ENCODE measurements at regions not wholly inside any gene's neighbourhood (a gene's known extent, or its start where the extent isn't known, plus 50 kb on each side); places are given as distances from the start of the nearest gene placed in this dataset.

DNA sequence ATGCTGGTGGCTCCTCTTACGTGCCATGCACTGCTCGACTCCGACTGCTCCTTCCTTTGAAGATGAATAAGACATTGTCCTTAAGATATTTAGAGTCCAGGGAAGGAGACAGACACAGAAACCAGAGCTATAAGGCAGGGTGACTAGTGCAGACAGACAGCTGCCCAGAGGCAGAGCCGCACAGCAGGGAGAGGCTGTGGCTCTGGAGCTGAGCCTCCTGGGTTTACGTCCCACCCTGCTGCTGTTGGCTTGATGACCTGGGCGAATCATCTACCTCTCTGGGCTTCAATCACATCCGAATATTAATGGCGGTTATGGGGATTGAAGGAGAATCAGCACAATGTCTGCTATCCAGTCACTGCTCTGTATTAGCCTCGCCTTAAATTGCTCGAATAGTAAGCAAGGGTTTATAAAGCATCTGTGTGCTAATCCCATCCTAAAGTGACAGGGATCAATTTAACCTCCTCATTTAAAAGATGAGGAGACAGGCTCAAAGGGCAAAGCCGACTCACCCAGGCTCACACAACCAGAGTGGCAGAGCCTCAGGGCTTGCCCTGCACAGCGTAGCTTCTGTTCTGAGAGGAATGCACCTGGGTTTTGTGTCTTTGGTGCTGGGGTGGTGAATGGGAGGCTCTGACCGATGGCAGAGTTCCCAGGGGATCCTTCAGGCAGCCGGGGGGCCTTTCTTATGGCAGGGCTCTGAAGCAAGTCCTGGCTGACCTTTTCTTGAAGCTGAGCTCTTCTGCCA lies 284.1 kb downstream of the MYCN start:
- H3K36me3 Mint-ChIP-seq (ENCODE audit: unreplicated experiment), result no peaks in the 10 kb centered on the region
- H3K4me1 Mint-ChIP-seq (ENCODE audit: unreplicated experiment), result no peaks in the 10 kb centered on the region
- H3K4me3 Mint-ChIP-seq (ENCODE audit: unreplicated experiment), result no peak overlapping the region
- no peak for DNase-seq (ENCODE audit: extremely low spot score, unreplicated experiment)
- TF ChIP-seq, protein P1, sequence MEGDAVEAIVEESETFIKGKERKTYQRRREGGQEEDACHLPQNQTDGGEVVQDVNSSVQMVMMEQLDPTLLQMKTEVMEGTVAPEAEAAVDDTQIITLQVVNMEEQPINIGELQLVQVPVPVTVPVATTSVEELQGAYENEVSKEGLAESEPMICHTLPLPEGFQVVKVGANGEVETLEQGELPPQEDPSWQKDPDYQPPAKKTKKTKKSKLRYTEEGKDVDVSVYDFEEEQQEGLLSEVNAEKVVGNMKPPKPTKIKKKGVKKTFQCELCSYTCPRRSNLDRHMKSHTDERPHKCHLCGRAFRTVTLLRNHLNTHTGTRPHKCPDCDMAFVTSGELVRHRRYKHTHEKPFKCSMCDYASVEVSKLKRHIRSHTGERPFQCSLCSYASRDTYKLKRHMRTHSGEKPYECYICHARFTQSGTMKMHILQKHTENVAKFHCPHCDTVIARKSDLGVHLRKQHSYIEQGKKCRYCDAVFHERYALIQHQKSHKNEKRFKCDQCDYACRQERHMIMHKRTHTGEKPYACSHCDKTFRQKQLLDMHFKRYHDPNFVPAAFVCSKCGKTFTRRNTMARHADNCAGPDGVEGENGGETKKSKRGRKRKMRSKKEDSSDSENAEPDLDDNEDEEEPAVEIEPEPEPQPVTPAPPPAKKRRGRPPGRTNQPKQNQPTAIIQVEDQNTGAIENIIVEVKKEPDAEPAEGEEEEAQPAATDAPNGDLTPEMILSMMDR (IDR thresholded peaks at IDR 0.05), result no peak
- no peak overlapping the region for H3K27ac Mint-ChIP-seq (ENCODE audit: unreplicated experiment)
- peaks cover 19% of the 10 kb centered on the region for H3K9me3 Mint-ChIP-seq (ENCODE audit: unreplicated experiment)
- no peaks in the 10 kb centered on the region for H3K27me3 Mint-ChIP-seq (ENCODE audit: unreplicated experiment)

DNA sequence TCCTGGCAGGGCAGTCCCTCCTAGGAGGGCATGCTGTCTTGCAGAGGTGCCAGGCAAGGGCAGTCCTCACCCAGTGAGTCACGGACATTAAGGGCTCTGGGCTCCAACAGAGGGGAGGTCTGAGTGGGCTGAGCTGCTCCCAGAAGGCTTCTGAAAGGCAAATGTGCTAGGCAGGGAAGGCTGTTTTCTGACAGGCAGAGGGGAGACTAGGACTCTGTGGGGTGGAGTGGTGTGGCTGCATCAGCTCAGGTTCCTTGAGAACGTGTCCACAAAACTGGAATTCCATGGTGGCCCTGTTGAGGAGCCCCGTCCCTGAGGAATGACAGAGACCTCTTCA lies 283.5 kb downstream of the MYCN start:
- Mint-ChIP-seq H3K27me3 (ENCODE audit: unreplicated experiment) (no peaks in the 10 kb centered on the region), H3K27ac (ENCODE audit: unreplicated experiment) (no peak overlapping the region), H3K4me3 (ENCODE audit: unreplicated experiment) (no peak overlapping the region), H3K9me3 (ENCODE audit: unreplicated experiment) (peaks cover 14% of the 10 kb centered on the region), H3K36me3 (ENCODE audit: unreplicated experiment) (no peaks in the 10 kb centered on the region), H3K4me1 (ENCODE audit: unreplicated experiment) (no peaks in the 10 kb centered on the region)
- TF ChIP-seq, protein P1 (IDR thresholded peaks at IDR 0.05), result no peak
- no peak for DNase-seq (ENCODE audit: extremely low spot score, unreplicated experiment)

DNA sequence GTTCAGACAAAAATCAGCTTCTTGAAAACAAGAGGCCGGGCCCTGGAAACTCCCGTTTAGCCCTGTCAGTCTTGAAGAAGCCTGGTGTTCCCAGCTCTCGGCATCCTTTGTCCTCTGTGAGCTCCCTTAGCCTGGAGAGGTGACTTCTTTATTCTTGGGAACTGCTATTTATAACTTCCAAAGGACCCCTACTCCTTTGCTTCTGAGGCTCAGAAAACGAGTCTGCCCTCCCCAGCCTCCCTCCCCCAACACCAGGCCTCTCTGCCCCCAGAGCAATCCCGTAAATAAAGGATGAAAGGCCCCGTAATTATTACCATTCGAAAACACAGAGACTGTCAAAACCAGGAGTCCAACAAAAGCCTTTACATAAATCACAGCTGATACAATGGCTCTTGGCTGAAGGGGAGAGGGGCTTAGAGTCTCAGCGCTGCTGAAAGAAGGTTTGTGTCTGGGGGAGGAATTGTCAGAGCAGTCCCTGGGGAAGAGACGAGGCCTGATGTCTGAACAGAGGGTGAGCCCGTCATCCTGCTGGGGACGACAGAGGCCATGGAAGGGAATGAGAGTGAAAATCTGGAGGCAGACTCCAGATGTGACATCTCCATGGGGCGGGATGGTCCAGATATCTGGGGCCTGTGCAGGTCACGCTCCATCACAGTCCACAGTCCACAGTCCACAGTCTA lies 283.0 kb downstream of the MYCN start:
- H3K4me1 Mint-ChIP-seq (ENCODE audit: unreplicated experiment), result no peaks in the 10 kb centered on the region
- TF ChIP-seq, protein P1 (IDR thresholded peaks at IDR 0.05), result no peak

DNA sequence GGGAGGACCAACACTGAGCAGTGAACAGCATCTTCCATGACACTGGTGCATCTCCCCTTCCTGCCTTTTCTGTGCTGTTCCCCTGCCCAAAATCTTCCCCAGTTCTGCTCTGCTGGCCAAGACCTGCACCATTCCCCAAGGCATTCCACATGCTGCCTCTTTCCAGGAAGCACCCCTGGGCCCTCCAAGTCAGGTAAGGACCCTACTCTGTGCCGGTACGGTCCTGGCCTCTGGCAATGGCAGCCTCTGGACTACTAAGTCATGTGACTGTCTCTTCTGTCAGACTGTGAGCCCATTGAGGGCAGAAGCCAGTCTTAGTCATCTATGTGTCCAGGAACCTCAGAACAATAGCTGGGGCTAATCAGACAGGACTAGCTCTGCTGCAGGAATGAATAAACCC lies 282.0 kb downstream of the MYCN start:
- H3K4me3 Mint-ChIP-seq (ENCODE audit: unreplicated experiment), result no peak overlapping the region
- TF ChIP-seq, protein P1 (IDR thresholded peaks at IDR 0.05), result no peak

More for the DNA sequence above, 283.0 kb downstream of the MYCN start:
- Mint-ChIP-seq H3K27me3 (ENCODE audit: unreplicated experiment) (no peaks in the 10 kb centered on the region), H3K36me3 (ENCODE audit: unreplicated experiment) (no peaks in the 10 kb centered on the region), H3K4me3 (ENCODE audit: unreplicated experiment) (no peak overlapping the region), H3K27ac (ENCODE audit: unreplicated experiment) (no peak overlapping the region), H3K9me3 (ENCODE audit: unreplicated experiment) (peaks cover 14% of the 10 kb centered on the region)
- no peak for DNase-seq (ENCODE audit: extremely low spot score, unreplicated experiment)

DNA sequence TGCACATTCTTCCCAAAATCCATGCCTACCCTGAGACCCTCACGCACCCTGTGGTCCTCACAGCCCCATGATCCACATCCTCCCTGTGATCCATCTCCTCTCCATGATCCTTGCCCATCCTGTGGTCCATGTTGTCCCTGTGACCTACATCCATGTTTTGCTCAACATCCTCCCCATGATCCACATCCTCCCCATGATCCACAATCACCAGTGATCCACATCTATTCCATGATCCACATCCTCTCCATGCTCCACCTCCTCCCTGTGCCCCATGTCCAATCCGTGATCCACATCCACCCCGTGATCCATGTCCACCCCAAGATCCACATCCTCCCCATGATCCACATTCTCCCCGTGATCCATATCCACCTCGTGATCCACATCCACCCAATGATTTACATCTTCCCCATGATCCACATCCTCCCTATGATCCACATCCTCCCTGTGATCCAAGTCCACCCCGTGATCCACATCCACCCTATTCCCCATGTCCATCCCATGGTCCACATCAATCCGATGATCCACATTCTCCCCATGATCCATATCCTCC lies 281.2 kb downstream of the MYCN start:
- no peak overlapping the region for H3K4me3 Mint-ChIP-seq (ENCODE audit: unreplicated experiment)
- H3K9me3 Mint-ChIP-seq (ENCODE audit: unreplicated experiment), result peaks cover 14% of the 10 kb centered on the region
- no peak for DNase-seq (ENCODE audit: extremely low spot score, unreplicated experiment)
- TF ChIP-seq, protein P1 (IDR thresholded peaks at IDR 0.05), result no peak
- no peaks in the 10 kb centered on the region for H3K36me3 Mint-ChIP-seq (ENCODE audit: unreplicated experiment)
- H3K27ac Mint-ChIP-seq (ENCODE audit: unreplicated experiment), result no peak overlapping the region
- no peaks in the 10 kb centered on the region for H3K4me1 Mint-ChIP-seq (ENCODE audit: unreplicated experiment)
- H3K27me3 Mint-ChIP-seq (ENCODE audit: unreplicated experiment), result no peaks in the 10 kb centered on the region

More for the DNA sequence above, 282.0 kb downstream of the MYCN start:
- H3K27me3 Mint-ChIP-seq (ENCODE audit: unreplicated experiment), result no peaks in the 10 kb centered on the region
- no peak for DNase-seq (ENCODE audit: extremely low spot score, unreplicated experiment)
- H3K9me3 Mint-ChIP-seq (ENCODE audit: unreplicated experiment), result peaks cover 14% of the 10 kb centered on the region
- H3K27ac Mint-ChIP-seq (ENCODE audit: unreplicated experiment), result no peak overlapping the region
- no peaks in the 10 kb centered on the region for H3K36me3 Mint-ChIP-seq (ENCODE audit: unreplicated experiment)
- H3K4me1 Mint-ChIP-seq (ENCODE audit: unreplicated experiment), result no peaks in the 10 kb centered on the region

Data from osteocyte (in vitro differentiated cells).